K562 (cell line): ENCODE measurements at regions not wholly inside any gene's neighbourhood (a gene's known extent, or its start where the extent isn't known, plus 50 kb on each side); places are given as distances from the start of the nearest gene placed in this dataset.

ENCODE experiments used
- ATAC-seq: fragments of 200-7000 bp; cut with Tn5 transposase; 3 replicates; pipeline ENCODE4 v1.9.1; 2020; ENCODE audit warnings: moderate library complexity
- BruUV-seq: library from RNA; stranded (reverse); fragments of 400-500 nt; replicated peaks from 2 replicates; lab custom pipeline; 2021; lab: Mats Ljungman, UMichigan
- CTCF ChIA-PET: fragments of 300-600 bp; formaldehyde crosslinking; extraction: SDS; loops from one replicate; lab custom pipeline; 2021; ENCODE audit warnings: low intra/inter-chr PET ratio; lab: Yijun Ruan, JAX
- POLR2A ChIA-PET: fragments of 300-600, 350-650 bp; sonication (Branson Sonifier 250); formaldehyde crosslinking; extraction: SDS; loops from one replicate; lab custom pipeline; 2021; ENCODE audit warnings: antibody characterized with exemption, inconsistent platforms; lab: Yijun Ruan, JAX
- DNase-seq, 4 experiments: peaks; one replicate each; pipeline versions ENCODE4 v3.0.0 to v3.0.0-alpha.2; 2011 to 2018; ENCODE audit warnings: low spot score in 3 of 4, mixed read lengths in 3 of 4; ENCODE audit errors: extremely low read depth in 1 of 4
- FAIRE-seq: peaks from 2 replicates; lab custom pipeline; 2011; peaks lifted over from hg19 to GRCh38; lab: Jason Lieb, UNC
- H2AFZ ChIP-seq: 2 replicates; pipeline ENCODE4 v1.6.0; 2011; ENCODE audit warnings: low read depth, low read length, control low read depth, inconsistent platforms
- H3K27ac ChIP-seq: fragments of 200-600 bp; 3 replicates; pipeline ENCODE4 v1.8.0; 2011; ENCODE audit warnings: low read depth, mild to moderate bottlenecking, control low read depth, inconsistent platforms, low read length, moderate library complexity, mixed read lengths; ENCODE audit errors: extremely low read depth
- H3K27me3 ChIP-seq, 2 experiments: fragments of 300-600 bp in 1 of 2; 2 replicates in 1 of 2; 3 replicates in 1 of 2; pipeline versions ENCODE4 v1.6.0 to v1.8.0; 2011; ENCODE audit warnings: inconsistent platforms in 2 of 2, low read length in 2 of 2, mild to moderate bottlenecking in 1 of 2, mixed read lengths in 1 of 2, moderate library complexity in 1 of 2; ENCODE audit not compliant: control insufficient read depth in 2 of 2, insufficient read depth in 2 of 2
- H3K36me3 ChIP-seq: fragments of 300-600 bp; 3 replicates; pipeline ENCODE4 v1.8.0; 2011; ENCODE audit warnings: mild to moderate bottlenecking, low read length, inconsistent platforms; ENCODE audit not compliant: control insufficient read depth, insufficient read depth
- H3K4me1 ChIP-seq, 2 experiments: fragments of 200-600 bp in 1 of 2; replicated peaks in 1 of 2; 2 replicates in 1 of 2; 3 replicates in 1 of 2; pipeline versions ENCODE4 v1.5.1 to v1.8.0; 2011; ENCODE audit warnings: inconsistent platforms in 2 of 2, low read length in 2 of 2, mild to moderate bottlenecking in 1 of 2, mixed read lengths in 1 of 2, moderate library complexity in 1 of 2; ENCODE audit not compliant: control insufficient read depth in 2 of 2, insufficient read depth in 2 of 2
- H3K4me2 ChIP-seq: 2 replicates; pipeline ENCODE4 v1.6.1; 2011; ENCODE audit warnings: low read length, control low read depth, inconsistent platforms, mixed read lengths; ENCODE audit not compliant: insufficient read depth
- H3K4me3 ChIP-seq: fragments of 200-600 bp; sonication (generic), shearing (Covaris generic); 2 replicates; pipeline ENCODE4 v1.5.1; 2016; ENCODE audit warnings: control low read depth, inconsistent platforms
- H3K79me2 ChIP-seq: fragments of 200-600 bp; 3 replicates; pipeline ENCODE4 v1.8.0; 2011; ENCODE audit warnings: low read length, inconsistent platforms; ENCODE audit not compliant: control insufficient read depth, insufficient read depth
- H3K9ac ChIP-seq, 2 experiments: 2 replicates each; pipeline versions ENCODE4 v1.6.0 to v1.6.1; 2011; ENCODE audit warnings: low read depth in 2 of 2, low read length in 2 of 2, control low read depth in 1 of 2, inconsistent platforms in 1 of 2, mild to moderate bottlenecking in 1 of 2, mixed read lengths in 1 of 2; ENCODE audit not compliant: insufficient read depth in 1 of 2
- H3K9me1 ChIP-seq: one replicate; pipeline ENCODE4 v1.6.0; 2011; ENCODE audit warnings: inconsistent platforms, mild to moderate bottlenecking, low read length, moderate library complexity; ENCODE audit not compliant: control insufficient read depth, insufficient read depth
- H3K9me3 ChIP-seq: replicated peaks from 2 replicates; pipeline ENCODE4 v1.5.1; 2011; ENCODE audit warnings: low read depth, low read length, inconsistent platforms; ENCODE audit not compliant: control insufficient read depth, insufficient read depth
- H4K20me1 ChIP-seq: replicated peaks from 2 replicates; pipeline ENCODE4 v1.6.1; 2011; ENCODE audit warnings: low read length, inconsistent platforms, mixed read lengths; ENCODE audit not compliant: control insufficient read depth, insufficient read depth
- ARID1B ChIP-seq: fragments of 450-650 bp; IDR thresholded peaks from 2 replicates; pipeline ENCODE4 v1.6.1; 2016; ENCODE audit warnings: antibody characterized with exemption, mild to moderate bottlenecking, inconsistent platforms
- CHD7 ChIP-seq: fragments of 200-600 bp; sonication (generic); IDR thresholded peaks from one replicate; pipeline ENCODE4 v1.6.1; 2012; ENCODE audit warnings: mild to moderate bottlenecking, low read depth, low read length, inconsistent platforms
- CREM ChIP-seq: IDR thresholded peaks from 2 replicates; pipeline ENCODE4 v1.6.1; 2014; ENCODE audit warnings: antibody characterized with exemption, low read depth
- KAT7 ChIP-seq: sonication (generic); formaldehyde crosslinking; IDR thresholded peaks from 2 replicates; pipeline ENCODE4 v1.8.0; 2022; ENCODE audit warnings: missing genetic modification reagents, mild to moderate bottlenecking, borderline replicate concordance
- MEF2A ChIP-seq: IDR thresholded peaks from 2 replicates; pipeline ENCODE4 v1.6.1; 2011; ENCODE audit warnings: low read depth, mild to moderate bottlenecking, low read length, moderate library complexity; ENCODE audit not compliant: control insufficient read depth
- TCF3 ChIP-seq: sonication (generic); formaldehyde crosslinking; IDR thresholded peaks from 2 replicates; pipeline ENCODE4 v1.4.0; 2020; ENCODE audit warnings: mild to moderate bottlenecking, missing genetic modification reagents
- TOE1 ChIP-seq, 2 experiments: fragments of 450-650 bp in 1 of 2; sonication (generic) in 1 of 2; formaldehyde crosslinking in 1 of 2; IDR thresholded peaks; 2 replicates each; pipeline versions ENCODE4 v1.7.1 to v1.8.0; 2016 to 2022; ENCODE audit warnings: borderline replicate concordance in 2 of 2, mild to moderate bottlenecking in 2 of 2, antibody characterized with exemption in 1 of 2, inconsistent platforms in 1 of 2, low read depth in 1 of 2, missing genetic modification reagents in 1 of 2, moderate library complexity in 1 of 2
- ZNF316 ChIP-seq: fragments of 450-650 bp; IDR thresholded peaks from 2 replicates; pipeline ENCODE4 v1.6.1; 2016
- ZNF655 ChIP-seq: fragments of 250-450 bp; sonication (Bioruptor Pico); IDR thresholded peaks from 2 replicates; pipeline ENCODE4 v1.5.0; 2021
- WGBS: fragments of 100-300 bp; shearing (Covaris generic); methylation state at CpG from one replicate; pipeline ENCODE4 v1.1.6; 2016; ENCODE audit warnings: low coverage, mixed read lengths; ENCODE audit not compliant: insufficient coverage; ENCODE audit errors: missing lambda C conversion rate; 5-methylcytosine and 5-hydroxymethylcytosine counted together
- in situ Hi-C: fragments of 300-500 bp; cut with MboI; formaldehyde crosslinking; loops from 4 replicates; pipeline ENCODE4 v1.15.0; 2018; ENCODE audit warnings: inconsistent platforms, mixed read lengths
- intact Hi-C: fragments of 100-400 bp; cut with micrococcal nuclease; formaldehyde crosslinking; loops from 2 replicates; pipeline ENCODE4 v1.14.2; 2022

- Histone ChIP-seq H3K27me3 (no peaks in the 10 kb centered on the region), H3K4me2 (peak overlapping the region; percentile 35), H3K9me1 (no peaks in the 10 kb centered on the region), H2AFZ (peak overlapping the region; percentile 56), H3K4me1 (peaks cover 8 to 36% of the 10 kb centered on the region in 2 experiments), H3K79me2 (peaks cover 44% of the 10 kb centered on the region; the same call in 2 of the 3 replicates), H3K9ac (peak overlapping the region in 1 of 2 experiments; percentile 40; a peak in 2 of 4 replicates), H3K36me3 (peaks cover 20% of the 10 kb centered on the region; the same call in 1 of the 3 replicates), H3K4me3 (no peak overlapping the region), H3K27ac (peak overlapping the region; percentile 73), H4K20me1 (no peaks in the 10 kb centered on the region), H3K9me3 (no peaks in the 10 kb centered on the region)
- intact Hi-C loops: no loop called here
- in situ Hi-C loops: no loop called here
- ChIA-PET POLR2A (no interaction called here), CTCF (no interaction called here)
- peak; percentile 91 for ATAC-seq
- DNase-seq: peak; percentile 50 to 89 (median 66)
- peak; percentile 81 for FAIRE-seq
- BruUV-seq: no TSS peak
- 2% methylated on average over 8 of the region's 8 CpGs for WGBS
- TF ChIP-seq CHD7: no peak
- TF ChIP-seq KAT7: no peak
- no peak for TF ChIP-seq ZNF655
- TF ChIP-seq TOE1 (IDR thresholded peaks at IDR 0.05; ENCODE audit: borderline replicate concordance): 0 out of 2 replicates have a peak, but pooled peaks have one; percentile 13
- no peak for TF ChIP-seq TOE1 (CRISPR knock-in tag; IDR thresholded peaks at IDR 0.05; ENCODE audit: borderline replicate concordance, low read depth)
- TF ChIP-seq CREM: peak; percentile 42; the same call in 1 of the 2 replicates
- TF ChIP-seq ARID1B: peak; percentile 89
- peak; percentile 84 for TF ChIP-seq ZNF316
- peak; percentile 59; the same call in 1 of the 2 replicates for TF ChIP-seq MEF2A
- TF ChIP-seq TCF3 (CRISPR knock-in tag): peak; percentile 63
Observed at GRCh38 chr15:87610366-87610765, 646.2 kb downstream of the NTRK3 start.
